ENCODE measurements at regions not wholly inside any gene's neighbourhood (a gene's known extent, or its start where the extent isn't known, plus 50 kb on each side); places are given as distances from the start of the nearest gene placed in this dataset.

DNA sequence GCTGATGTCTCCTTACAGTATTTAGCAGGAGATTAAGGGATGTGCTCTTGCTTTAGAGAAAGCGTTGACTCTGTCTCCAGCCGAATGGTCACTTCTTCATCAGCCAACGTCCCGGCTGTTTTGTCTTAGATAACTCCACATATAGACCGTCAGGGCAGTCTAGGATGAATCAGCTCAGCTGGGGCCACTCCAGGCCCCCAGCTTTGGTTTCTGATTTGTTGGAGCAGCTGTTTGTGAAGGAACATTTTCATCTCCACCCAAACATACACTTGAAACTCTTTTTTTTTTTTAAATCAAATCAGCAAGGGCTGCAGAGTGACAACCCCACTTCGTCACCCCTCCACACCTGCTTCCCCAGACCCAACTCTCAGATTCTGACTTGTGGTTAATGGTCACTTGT is 206.1 kb upstream of the GALNT2 start:
- no peaks in the 10 kb centered on the region for H3K9me3 ChIP-seq
- TF ChIP-seq, protein P1, sequence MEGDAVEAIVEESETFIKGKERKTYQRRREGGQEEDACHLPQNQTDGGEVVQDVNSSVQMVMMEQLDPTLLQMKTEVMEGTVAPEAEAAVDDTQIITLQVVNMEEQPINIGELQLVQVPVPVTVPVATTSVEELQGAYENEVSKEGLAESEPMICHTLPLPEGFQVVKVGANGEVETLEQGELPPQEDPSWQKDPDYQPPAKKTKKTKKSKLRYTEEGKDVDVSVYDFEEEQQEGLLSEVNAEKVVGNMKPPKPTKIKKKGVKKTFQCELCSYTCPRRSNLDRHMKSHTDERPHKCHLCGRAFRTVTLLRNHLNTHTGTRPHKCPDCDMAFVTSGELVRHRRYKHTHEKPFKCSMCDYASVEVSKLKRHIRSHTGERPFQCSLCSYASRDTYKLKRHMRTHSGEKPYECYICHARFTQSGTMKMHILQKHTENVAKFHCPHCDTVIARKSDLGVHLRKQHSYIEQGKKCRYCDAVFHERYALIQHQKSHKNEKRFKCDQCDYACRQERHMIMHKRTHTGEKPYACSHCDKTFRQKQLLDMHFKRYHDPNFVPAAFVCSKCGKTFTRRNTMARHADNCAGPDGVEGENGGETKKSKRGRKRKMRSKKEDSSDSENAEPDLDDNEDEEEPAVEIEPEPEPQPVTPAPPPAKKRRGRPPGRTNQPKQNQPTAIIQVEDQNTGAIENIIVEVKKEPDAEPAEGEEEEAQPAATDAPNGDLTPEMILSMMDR (IDR thresholded peaks at IDR 0.05; ENCODE audit: insufficient read depth in 1 of 2, low read depth in 1 of 2, low read length in 1 of 2, severe bottlenecking in 1 of 2, unreplicated experiment in 1 of 2), result no peak
- no peaks in the 10 kb centered on the region for H3K4me1 Mint-ChIP-seq (ENCODE audit: low read depth, unreplicated experiment)
- CTCF ChIA-PET, result no interaction called here
- H3K27me3 Mint-ChIP-seq (ENCODE audit: insufficient read depth, unreplicated experiment), result peaks cover 2% of the 10 kb centered on the region
- H3K4me3 Mint-ChIP-seq (ENCODE audit: unreplicated experiment), result no peak overlapping the region
- BruUV-seq (replicated peaks), result no TSS peak
- H3K9me3 Mint-ChIP-seq (ENCODE audit: unreplicated experiment), result no peaks in the 10 kb centered on the region
- no peak overlapping the region for H3K27ac Mint-ChIP-seq (ENCODE audit: unreplicated experiment)
- no peaks in the 10 kb centered on the region for H3K36me3 Mint-ChIP-seq (ENCODE audit: insufficient read depth, unreplicated experiment)
- no peak overlapping the region for H3K4me3 ChIP-seq (ENCODE audit: low read depth, low read length)
- DNase-seq, result no peak
- POLR2A ChIA-PET, result no interaction called here
- intact Hi-C loops (cut with micrococcal nuclease; ENCODE audit: unreplicated experiment), result no loop called here
- no peaks in the 10 kb centered on the region for H3K36me3 ChIP-seq (ENCODE audit: control insufficient read depth, insufficient read depth, low read length)
- no peaks in the 10 kb centered on the region for H3K27me3 ChIP-seq (replicated peaks; ENCODE audit: control insufficient read depth, insufficient read depth, low read length)
- no peaks in the 10 kb centered on the region for H3K4me1 ChIP-seq

DNA sequence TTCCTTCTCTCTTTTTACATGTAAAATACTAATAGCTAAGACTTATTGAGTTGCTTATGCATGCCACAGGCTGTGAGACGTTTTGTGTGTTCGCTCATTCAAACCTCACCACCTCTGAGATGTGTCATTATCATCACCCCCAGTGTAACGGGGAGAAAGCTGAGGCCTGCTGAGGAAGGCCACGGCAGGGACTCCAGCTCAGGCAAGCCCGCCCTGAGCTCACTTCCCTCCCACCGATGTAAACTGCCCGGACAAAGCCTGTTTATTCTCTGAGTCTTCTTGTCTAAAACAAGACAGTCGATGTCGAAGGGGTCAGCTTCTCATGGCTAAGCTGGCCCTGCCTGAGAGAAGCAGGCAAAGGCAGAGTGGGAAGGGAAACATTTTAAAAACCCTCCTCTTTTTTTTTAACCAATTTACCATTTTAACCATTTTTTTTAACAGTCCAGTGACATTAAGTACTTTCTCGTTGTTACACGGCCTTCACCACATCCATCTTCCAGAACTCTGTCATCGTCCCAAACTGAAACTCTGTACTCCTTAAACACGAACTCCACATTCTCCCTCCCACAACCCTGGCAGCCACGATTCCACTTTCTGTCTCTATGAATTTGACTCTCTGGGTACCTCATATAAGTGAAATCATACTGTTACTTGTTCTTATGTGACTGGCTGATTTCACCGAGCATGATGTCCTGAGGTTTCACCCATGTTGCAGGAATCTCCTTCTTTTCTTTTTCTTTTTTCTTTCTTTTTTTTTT is 204.8 kb upstream of the GALNT2 start:
- no peaks in the 10 kb centered on the region for H3K9me3 Mint-ChIP-seq (ENCODE audit: unreplicated experiment)
- Histone ChIP-seq H3K4me1 (no peaks in the 10 kb centered on the region), H3K4me3 (ENCODE audit: low read depth, low read length) (no peak overlapping the region), H3K27me3 (replicated peaks; ENCODE audit: control insufficient read depth, insufficient read depth, low read length) (no peaks in the 10 kb centered on the region), H3K36me3 (ENCODE audit: control insufficient read depth, insufficient read depth, low read length) (no peaks in the 10 kb centered on the region), H3K9me3 (no peaks in the 10 kb centered on the region)
- TF ChIP-seq, protein P1 (IDR thresholded peaks at IDR 0.05; ENCODE audit: insufficient read depth in 1 of 2, low read depth in 1 of 2, low read length in 1 of 2, severe bottlenecking in 1 of 2, unreplicated experiment in 1 of 2), result no peak
- ChIA-PET CTCF (no interaction called here), POLR2A (no interaction called here)
- no peaks in the 10 kb centered on the region for H3K27me3 Mint-ChIP-seq (ENCODE audit: insufficient read depth, unreplicated experiment)
- no TSS peak for BruUV-seq (replicated peaks)
- H3K4me1 Mint-ChIP-seq (ENCODE audit: low read depth, unreplicated experiment), result no peaks in the 10 kb centered on the region
- H3K27ac Mint-ChIP-seq (ENCODE audit: unreplicated experiment), result no peak overlapping the region
- H3K4me3 Mint-ChIP-seq (ENCODE audit: unreplicated experiment), result no peak overlapping the region
- H3K36me3 Mint-ChIP-seq (ENCODE audit: insufficient read depth, unreplicated experiment), result no peaks in the 10 kb centered on the region
- DNase-seq, result no peak
- intact Hi-C loops (cut with micrococcal nuclease; ENCODE audit: unreplicated experiment), result no loop called here

DNA sequence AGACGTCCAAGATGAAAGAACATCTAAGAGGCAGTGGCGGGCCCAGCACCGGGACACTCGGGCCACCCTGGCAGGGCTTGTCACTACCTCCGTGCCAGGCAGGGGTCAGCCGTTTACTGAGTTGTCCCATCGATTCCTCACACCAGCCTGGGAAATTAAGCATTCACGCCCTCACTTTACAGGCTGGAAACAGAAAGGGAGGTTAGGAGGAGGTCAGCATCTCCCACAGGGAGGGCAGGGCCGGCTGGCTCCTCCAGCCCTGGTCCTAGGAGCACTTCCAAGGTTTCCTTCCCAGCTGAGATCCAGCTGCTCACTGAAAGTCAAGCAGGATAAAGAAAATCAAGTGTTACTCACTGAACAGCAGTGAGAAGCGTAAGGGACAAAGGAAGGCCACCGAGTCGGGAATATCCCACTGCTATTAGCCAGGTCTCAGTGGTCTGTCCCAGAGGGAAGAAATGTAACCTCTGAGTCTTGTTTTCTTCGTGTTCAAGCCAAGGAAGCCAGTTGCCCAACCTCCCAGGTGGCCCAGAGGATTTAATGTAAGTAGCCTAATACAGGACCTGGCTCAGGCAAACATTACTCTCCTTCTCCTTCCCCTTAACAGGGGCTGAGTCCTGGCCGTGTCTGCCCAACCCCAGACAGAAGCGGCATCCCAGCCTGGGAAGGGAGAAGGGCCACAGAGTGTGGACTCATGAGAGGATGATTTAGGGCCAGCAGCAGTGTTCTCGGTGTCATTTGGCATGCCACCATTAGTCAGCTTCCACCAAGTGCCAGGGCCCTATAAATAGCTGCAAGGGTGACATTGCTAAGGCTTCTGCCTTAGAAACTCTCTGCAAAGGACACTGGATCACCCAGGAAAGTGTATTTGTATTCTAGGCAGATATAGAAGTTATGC is 203.1 kb upstream of the GALNT2 start:
- intact Hi-C loops (cut with micrococcal nuclease; ENCODE audit: unreplicated experiment), result no loop called here

More for the DNA sequence above, 203.1 kb upstream of the GALNT2 start:
- DNase-seq, result no peak
- Histone ChIP-seq H3K27me3 (replicated peaks; ENCODE audit: control insufficient read depth, insufficient read depth, low read length) (no peaks in the 10 kb centered on the region), H3K36me3 (ENCODE audit: control insufficient read depth, insufficient read depth, low read length) (no peaks in the 10 kb centered on the region), H3K4me3 (ENCODE audit: low read depth, low read length) (no peak overlapping the region), H3K9me3 (no peaks in the 10 kb centered on the region), H3K4me1 (no peaks in the 10 kb centered on the region)
- H3K4me1 Mint-ChIP-seq (ENCODE audit: low read depth, unreplicated experiment), result no peaks in the 10 kb centered on the region
- ChIA-PET CTCF (no interaction called here), POLR2A (no interaction called here)
- no peak overlapping the region for H3K27ac Mint-ChIP-seq (ENCODE audit: unreplicated experiment)
- H3K27me3 Mint-ChIP-seq (ENCODE audit: insufficient read depth, unreplicated experiment), result no peaks in the 10 kb centered on the region
- no peaks in the 10 kb centered on the region for H3K9me3 Mint-ChIP-seq (ENCODE audit: unreplicated experiment)
- TF ChIP-seq, protein P1 (IDR thresholded peaks at IDR 0.05; ENCODE audit: insufficient read depth in 1 of 2, low read depth in 1 of 2, low read length in 1 of 2, severe bottlenecking in 1 of 2, unreplicated experiment in 1 of 2), result no peak
- no peak overlapping the region for H3K4me3 Mint-ChIP-seq (ENCODE audit: unreplicated experiment)
- no TSS peak for BruUV-seq (replicated peaks)
- no peaks in the 10 kb centered on the region for H3K36me3 Mint-ChIP-seq (ENCODE audit: insufficient read depth, unreplicated experiment)

All from Caco-2 (cell line).